ENCODE measurements at regions not wholly inside any gene's neighbourhood (a gene's known extent, or its start where the extent isn't known, plus 50 kb on each side); places are given as distances from the start of the nearest gene placed in this dataset.

DNA sequence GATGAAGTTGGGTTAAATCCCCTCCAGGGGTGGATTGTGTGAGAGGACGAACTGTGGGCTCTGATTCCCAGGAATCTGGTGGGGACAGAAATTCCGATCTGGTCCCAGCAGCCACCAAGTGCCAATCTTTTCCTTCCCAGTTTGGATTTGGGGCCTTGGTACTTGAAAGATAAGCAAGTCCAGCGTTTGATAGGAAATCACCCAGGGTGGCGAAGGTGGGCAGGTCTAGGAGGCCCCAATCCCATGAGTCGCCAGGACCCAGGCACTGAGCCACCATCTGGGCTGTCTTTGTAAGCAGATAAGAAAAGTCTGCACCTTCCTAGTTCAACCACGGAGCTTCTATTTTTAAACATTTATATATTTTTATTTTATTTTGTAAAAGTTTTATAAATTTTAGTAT is 122.6 kb upstream of the LSM8 start:
- intact Hi-C loops (cut with DNase I), result no loop called here
- TF ChIP-seq EP300 (IDR thresholded peaks at IDR 0.05), result no peak
- DNase-seq, result no peak
- Histone ChIP-seq H3K27ac (no peak overlapping the region), H3K9me3 (no peaks in the 10 kb centered on the region), H3K4me3 (no peak overlapping the region), H3K36me3 (no peaks in the 10 kb centered on the region), H3K4me1 (ENCODE audit: insufficient read depth) (no peaks in the 10 kb centered on the region), H3K27me3 (no peaks in the 10 kb centered on the region)
- 68 to 81% (median 70%) methylated on average over 6 of the region's 6 CpGs for WGBS, 3 donors

DNA sequence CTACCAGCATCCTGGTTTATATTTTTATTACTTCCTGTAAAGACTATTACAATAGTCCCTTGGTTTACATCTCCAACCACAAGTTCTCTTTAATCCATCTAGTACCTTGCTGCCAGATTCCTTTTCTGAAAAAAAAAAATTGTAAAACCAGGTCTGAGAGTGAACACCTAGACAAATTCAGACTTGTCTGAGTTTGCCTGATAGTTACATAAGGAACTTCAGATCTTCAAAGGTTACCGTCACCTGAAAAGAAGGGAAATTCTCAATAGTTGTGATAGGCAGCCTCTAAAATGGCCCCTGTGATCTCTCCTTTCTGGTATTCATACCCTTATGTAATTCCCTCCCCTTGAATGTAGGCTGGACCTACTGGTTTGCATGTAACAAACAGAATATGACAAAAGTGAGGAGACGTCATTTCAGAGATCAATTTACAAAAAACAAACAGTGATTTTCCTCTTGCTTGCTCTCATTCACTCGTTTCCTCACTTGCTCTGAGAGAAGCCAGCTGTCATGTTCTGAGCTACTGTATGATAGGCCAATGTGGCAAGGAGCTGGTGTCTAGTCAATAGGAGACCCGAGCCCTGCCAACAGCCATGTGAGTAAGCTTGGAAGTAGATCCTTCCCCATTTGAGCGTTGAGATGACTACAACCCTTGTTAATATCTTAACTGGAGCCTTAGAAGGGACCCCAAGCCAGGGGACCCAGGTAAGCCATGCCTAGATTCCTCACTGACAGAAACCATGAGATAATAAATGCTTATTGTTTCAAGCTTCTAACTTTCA is 110.9 kb upstream of the LSM8 start:
- intact Hi-C loops (cut with DNase I), result no loop called here
- 57 to 80% (median 77%) methylated on average over 5 of the region's 5 CpGs for WGBS, 3 donors
- Histone ChIP-seq H3K36me3 (no peaks in the 10 kb centered on the region), H3K4me3 (no peak overlapping the region), H3K27me3 (no peaks in the 10 kb centered on the region), H3K27ac (no peak overlapping the region), H3K4me1 (ENCODE audit: insufficient read depth) (no peaks in the 10 kb centered on the region), H3K9me3 (no peaks in the 10 kb centered on the region)
- DNase-seq, result no peak
- TF ChIP-seq EP300 (IDR thresholded peaks at IDR 0.05) (no peak), POLR2A (IDR thresholded peaks at IDR 0.05) (no peak)
- TF ChIP-seq, protein P1, sequence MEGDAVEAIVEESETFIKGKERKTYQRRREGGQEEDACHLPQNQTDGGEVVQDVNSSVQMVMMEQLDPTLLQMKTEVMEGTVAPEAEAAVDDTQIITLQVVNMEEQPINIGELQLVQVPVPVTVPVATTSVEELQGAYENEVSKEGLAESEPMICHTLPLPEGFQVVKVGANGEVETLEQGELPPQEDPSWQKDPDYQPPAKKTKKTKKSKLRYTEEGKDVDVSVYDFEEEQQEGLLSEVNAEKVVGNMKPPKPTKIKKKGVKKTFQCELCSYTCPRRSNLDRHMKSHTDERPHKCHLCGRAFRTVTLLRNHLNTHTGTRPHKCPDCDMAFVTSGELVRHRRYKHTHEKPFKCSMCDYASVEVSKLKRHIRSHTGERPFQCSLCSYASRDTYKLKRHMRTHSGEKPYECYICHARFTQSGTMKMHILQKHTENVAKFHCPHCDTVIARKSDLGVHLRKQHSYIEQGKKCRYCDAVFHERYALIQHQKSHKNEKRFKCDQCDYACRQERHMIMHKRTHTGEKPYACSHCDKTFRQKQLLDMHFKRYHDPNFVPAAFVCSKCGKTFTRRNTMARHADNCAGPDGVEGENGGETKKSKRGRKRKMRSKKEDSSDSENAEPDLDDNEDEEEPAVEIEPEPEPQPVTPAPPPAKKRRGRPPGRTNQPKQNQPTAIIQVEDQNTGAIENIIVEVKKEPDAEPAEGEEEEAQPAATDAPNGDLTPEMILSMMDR (IDR thresholded peaks at IDR 0.05), result no peak

GRCh38 chr7:118075936-118076335 is 108.0 kb upstream of the LSM8 start:
- DNase-seq, result no peak
- TF ChIP-seq, protein P1 (IDR thresholded peaks at IDR 0.05), result no peak
- TF ChIP-seq EP300 (IDR thresholded peaks at IDR 0.05) (no peak), POLR2A (IDR thresholded peaks at IDR 0.05) (no peak)
- WGBS, 3 donors, result 79 to 85% (median 84%) methylated on average over 2 of the region's 2 CpGs
- H3K27ac ChIP-seq, result no peak overlapping the region
- no peaks in the 10 kb centered on the region for H3K36me3 ChIP-seq
- no peaks in the 10 kb centered on the region for H3K4me1 ChIP-seq (ENCODE audit: insufficient read depth)
- no peaks in the 10 kb centered on the region for H3K27me3 ChIP-seq
- no peak overlapping the region for H3K4me3 ChIP-seq
- no peaks in the 10 kb centered on the region for H3K9me3 ChIP-seq
- intact Hi-C loops (cut with DNase I), result no loop called here

DNA sequence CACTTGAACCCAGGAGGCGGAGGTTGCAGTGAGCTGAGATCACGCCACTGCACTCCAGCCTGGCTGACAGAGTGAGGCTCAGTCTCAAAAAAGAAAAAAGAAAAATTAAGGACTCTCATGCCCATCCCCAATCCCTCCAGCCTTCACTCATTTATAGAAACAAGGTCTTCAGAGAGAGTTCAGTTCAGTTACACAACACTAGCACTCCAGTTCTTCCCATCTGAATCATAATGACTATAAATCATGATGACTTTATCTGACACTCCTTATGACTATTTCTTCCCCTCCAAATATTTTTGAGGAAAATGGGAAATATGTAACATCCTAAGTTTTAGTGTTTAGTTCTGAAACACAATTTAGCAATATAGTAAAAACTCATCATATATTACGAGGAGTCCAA is 107.4 kb upstream of the LSM8 start:
- intact Hi-C loops (cut with DNase I), result no loop called here
- WGBS, 3 donors, result 78 to 87% (median 78%) methylated on average over 3 of the region's 3 CpGs
- H3K4me1 ChIP-seq (ENCODE audit: insufficient read depth), result no peaks in the 10 kb centered on the region
- H3K36me3 ChIP-seq, result no peaks in the 10 kb centered on the region
- no peak for DNase-seq
- TF ChIP-seq, protein P1 (IDR thresholded peaks at IDR 0.05), result no peak
- TF ChIP-seq POLR2A (IDR thresholded peaks at IDR 0.05) (no peak), EP300 (IDR thresholded peaks at IDR 0.05) (no peak)
- no peak overlapping the region for H3K27ac ChIP-seq
- no peaks in the 10 kb centered on the region for H3K9me3 ChIP-seq
- no peaks in the 10 kb centered on the region for H3K27me3 ChIP-seq
- H3K4me3 ChIP-seq, result no peak overlapping the region

DNA sequence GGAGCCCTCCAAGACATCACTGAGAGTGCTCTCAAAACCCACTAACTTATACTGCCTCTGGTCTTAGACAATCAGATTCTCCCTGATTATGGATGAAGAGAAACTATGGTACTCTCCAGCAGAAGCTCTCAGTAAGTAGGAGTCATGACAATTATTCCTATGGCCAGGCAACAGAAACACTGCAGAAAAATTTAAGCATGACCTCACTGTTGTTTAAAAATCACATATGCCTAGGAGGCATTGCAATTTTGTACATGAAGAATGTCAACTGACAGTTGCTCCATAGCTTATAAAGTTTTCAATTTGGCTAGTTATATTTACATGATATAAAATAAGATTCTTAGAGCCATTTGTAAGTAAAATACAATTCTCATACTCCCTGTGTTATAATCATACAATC is 105.9 kb upstream of the LSM8 start:
- H3K27ac ChIP-seq, result no peak overlapping the region
- no peaks in the 10 kb centered on the region for H3K27me3 ChIP-seq
- no peaks in the 10 kb centered on the region for H3K9me3 ChIP-seq
- no peak for DNase-seq
- intact Hi-C loops (cut with DNase I), result no loop called here
- H3K36me3 ChIP-seq, result no peaks in the 10 kb centered on the region
- no peak overlapping the region for H3K4me3 ChIP-seq
- TF ChIP-seq EP300 (IDR thresholded peaks at IDR 0.05) (no peak), POLR2A (IDR thresholded peaks at IDR 0.05) (no peak)
- TF ChIP-seq, protein P1 (IDR thresholded peaks at IDR 0.05), result no peak
- H3K4me1 ChIP-seq (ENCODE audit: insufficient read depth), result no peaks in the 10 kb centered on the region
